Liver (tissue), 8 donors: ENCODE measurements at regions not wholly inside any gene's neighbourhood (a gene's known extent, or its start where the extent isn't known, plus 50 kb on each side); places are given as distances from the start of the nearest gene placed in this dataset.

Experiments
- DNase-seq: peaks from one replicate; pipeline ENCODE4 v3.0.0-alpha.2; 2017; ENCODE audit warnings: low spot score
- H3K27ac ChIP-seq, 2 donors: one replicate each; pipeline ENCODE4 v1.7.0; 2013; ENCODE audit warnings: inconsistent platforms in 2 of 2, low read length in 2 of 2, control low read depth in 1 of 2, low read depth in 1 of 2, mild to moderate bottlenecking in 1 of 2
- H3K27me3 ChIP-seq, 4 donors: one replicate each; pipeline versions ENCODE4 v1.6.1 to v1.7.0; 2013; ENCODE audit warnings: low read length in 3 of 4, inconsistent platforms in 1 of 4, mild to moderate bottlenecking in 1 of 4, moderate library complexity in 1 of 4; ENCODE audit not compliant: control insufficient read depth in 4 of 4, insufficient read depth in 4 of 4
- H3K36me3 ChIP-seq, 4 donors: one replicate each; pipeline versions ENCODE4 v1.6.1 to v1.7.0; 2013; ENCODE audit warnings: low read length in 3 of 4, mild to moderate bottlenecking in 3 of 4, low read depth in 1 of 4, moderate library complexity in 1 of 4; ENCODE audit not compliant: control insufficient read depth in 4 of 4, insufficient read depth in 3 of 4
- H3K4me1 ChIP-seq, 4 donors: one replicate each; pipeline versions ENCODE4 v1.6.1 to v1.7.0; 2013; ENCODE audit warnings: low read length in 3 of 4, mild to moderate bottlenecking in 3 of 4, moderate library complexity in 1 of 4; ENCODE audit not compliant: control insufficient read depth in 4 of 4, insufficient read depth in 4 of 4
- H3K4me3 ChIP-seq, 3 donors: one replicate each; pipeline versions ENCODE4 v1.6.1 to v1.7.0; 2013; ENCODE audit warnings: low read length in 3 of 3, control low read depth in 1 of 3, low read depth in 1 of 3, mild to moderate bottlenecking in 1 of 3
- H3K9ac ChIP-seq, 2 donors: one replicate each; pipeline ENCODE4 v1.7.0; 2013; ENCODE audit warnings: low read length in 2 of 2, mild to moderate bottlenecking in 2 of 2, moderate library complexity in 2 of 2, control low read depth in 1 of 2, low read depth in 1 of 2
- H3K9me3 ChIP-seq, 4 donors: one replicate each; pipeline versions ENCODE4 v1.6.1 to v1.7.0; 2013; ENCODE audit warnings: low read length in 3 of 4; ENCODE audit not compliant: control insufficient read depth in 4 of 4
- EGR1 ChIP-seq, 2 donors: IDR thresholded peaks; 2 replicates each; pipeline ENCODE4 v1.6.1; 2016 to 2018; ENCODE audit warnings: antibody characterized with exemption in 2 of 2, low read depth in 2 of 2
- FOXA1 ChIP-seq: IDR thresholded peaks from 2 replicates; pipeline ENCODE4 v1.6.1; 2016; ENCODE audit warnings: antibody characterized with exemption
- FOXA2 ChIP-seq: IDR thresholded peaks from 2 replicates; pipeline ENCODE4 v1.6.1; 2016; ENCODE audit warnings: antibody characterized with exemption
- GABPA ChIP-seq, 2 donors: IDR thresholded peaks in 1 of 2; conservative IDR thresholded peaks in 1 of 2; 2 replicates each; pipeline ENCODE4 v1.6.1; 2016; ENCODE audit warnings: antibody characterized with exemption in 2 of 2, mild to moderate bottlenecking in 1 of 2, moderate library complexity in 1 of 2
- HNF4A ChIP-seq, 2 donors: conservative IDR thresholded peaks; 2 replicates each; pipeline ENCODE4 v1.6.1; 2016; ENCODE audit warnings: antibody characterized with exemption in 2 of 2, mild to moderate bottlenecking in 2 of 2
- HNF4G ChIP-seq: IDR thresholded peaks from 2 replicates; pipeline ENCODE4 v1.6.1; 2016; ENCODE audit warnings: antibody characterized with exemption
- JUND ChIP-seq, 2 donors: IDR thresholded peaks; 2 replicates each; pipeline ENCODE4 v1.6.1; 2016; ENCODE audit warnings: antibody characterized with exemption in 2 of 2
- NR2F2 ChIP-seq: IDR thresholded peaks from 2 replicates; pipeline ENCODE4 v1.6.1; 2016; ENCODE audit warnings: antibody characterized with exemption
- RAD21 ChIP-seq, 2 donors: IDR thresholded peaks; 2 replicates each; pipeline ENCODE4 v1.6.1; 2016; ENCODE audit warnings: antibody characterized with exemption in 2 of 2, mild to moderate bottlenecking in 2 of 2
- TAF1 ChIP-seq: conservative IDR thresholded peaks from 2 replicates; pipeline ENCODE4 v1.6.1; 2016; ENCODE audit warnings: antibody characterized with exemption, mild to moderate bottlenecking
- YY1 ChIP-seq: IDR thresholded peaks from 2 replicates; pipeline ENCODE4 v1.6.1; 2016; ENCODE audit warnings: antibody characterized with exemption, mild to moderate bottlenecking
- WGBS: extraction: QIAGEN DNeasy Blood & Tissue Kit; methylation state at CpG from one replicate; pipeline ENCODE4 v1.1.7; 2013; 5-methylcytosine and 5-hydroxymethylcytosine counted together
- TF ChIP-seq, protein P1 (sequence below): IDR thresholded peaks from 2 replicates; pipeline ENCODE4 v1.6.1; 2016; ENCODE audit warnings: antibody characterized with exemption
- TF ChIP-seq, protein P2 (sequence below): IDR thresholded peaks from 2 replicates; pipeline ENCODE4 v1.6.1; 2016; ENCODE audit warnings: antibody characterized with exemption
- TF ChIP-seq, protein P3 (sequence below): IDR thresholded peaks from 2 replicates; pipeline ENCODE4 v1.6.1; 2016; ENCODE audit warnings: antibody characterized with exemption
- TF ChIP-seq, protein P4 (sequence below): IDR thresholded peaks from 2 replicates; pipeline ENCODE4 v1.6.1; 2016; ENCODE audit warnings: antibody characterized with exemption, mild to moderate bottlenecking
- TF ChIP-seq, protein P5 (sequence below): fragments of 150-350 bp; IDR thresholded peaks from 2 replicates; pipeline ENCODE4 v1.5.1; 2017; ENCODE audit warnings: improper control_type of control experiment, low read depth, low read length; ENCODE audit not compliant: missing input control
- donor health status: healthy.
- donor health status: healthy.
- donor health status: healthy.
- donor health status: healthy.
- donor health status: healthy.

DNA sequence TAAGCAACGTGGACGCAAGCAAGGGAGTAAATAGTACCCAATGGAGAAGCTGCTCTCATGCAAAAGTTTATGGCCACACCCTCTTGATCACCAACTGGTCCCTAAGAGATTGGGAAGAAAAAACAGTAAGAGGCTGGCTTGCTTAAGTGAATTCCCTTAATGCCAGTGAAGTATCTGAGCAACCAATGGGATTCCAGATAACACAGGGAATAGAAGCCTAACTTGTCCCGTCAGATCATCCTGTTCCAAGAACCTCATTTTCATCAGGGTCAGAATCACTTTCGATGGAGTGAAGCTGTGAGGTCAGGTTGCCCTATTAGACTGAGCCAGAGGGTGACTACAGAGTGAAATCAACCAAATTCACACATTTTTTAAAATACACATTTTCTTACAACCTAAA is 104.3 kb downstream of the CD47 start:
- Histone ChIP-seq H3K4me1 (peaks cover 3 to 16% (median 9%) of the 10 kb centered on the region in 4 donors), H3K4me3 (no peak overlapping the region), H3K9ac (no peak overlapping the region), H3K36me3 (no peaks in the 10 kb centered on the region), H3K27me3 (no peaks in the 10 kb centered on the region), H3K27ac (peak overlapping the region in 1 of 2 donors; percentile 53), H3K9me3 (no peaks in the 10 kb centered on the region)
- WGBS = 68% methylated on average over 4 of the region's 4 CpGs
- TF ChIP-seq EGR1 (IDR thresholded peaks at IDR 0.05; ENCODE audit: low read depth in 2 of 2) = no peak
- TF ChIP-seq, protein P1, sequence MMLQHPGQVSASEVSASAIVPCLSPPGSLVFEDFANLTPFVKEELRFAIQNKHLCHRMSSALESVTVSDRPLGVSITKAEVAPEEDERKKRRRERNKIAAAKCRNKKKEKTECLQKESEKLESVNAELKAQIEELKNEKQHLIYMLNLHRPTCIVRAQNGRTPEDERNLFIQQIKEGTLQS = no peak
- no peak for TF ChIP-seq FOXA1
- TF ChIP-seq, protein P2, sequence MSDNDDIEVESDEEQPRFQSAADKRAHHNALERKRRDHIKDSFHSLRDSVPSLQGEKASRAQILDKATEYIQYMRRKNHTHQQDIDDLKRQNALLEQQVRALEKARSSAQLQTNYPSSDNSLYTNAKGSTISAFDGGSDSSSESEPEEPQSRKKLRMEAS = no peak
- TF ChIP-seq JUND (IDR thresholded peaks at IDR 0.05) = no peak
- TF ChIP-seq GABPA (IDR thresholded peaks at IDR 0.05 in 1 of 2, conservative IDR thresholded peaks at IDR 0.05 in 1 of 2) = no peak
- no peak for TF ChIP-seq NR2F2
- TF ChIP-seq FOXA2 = no peak
- no peak for TF ChIP-seq HNF4G
- TF ChIP-seq HNF4A (conservative IDR thresholded peaks at IDR 0.05) = no peak
- TF ChIP-seq TAF1 = no peak
- TF ChIP-seq YY1 = no peak
- DNase-seq = no peak

DNA sequence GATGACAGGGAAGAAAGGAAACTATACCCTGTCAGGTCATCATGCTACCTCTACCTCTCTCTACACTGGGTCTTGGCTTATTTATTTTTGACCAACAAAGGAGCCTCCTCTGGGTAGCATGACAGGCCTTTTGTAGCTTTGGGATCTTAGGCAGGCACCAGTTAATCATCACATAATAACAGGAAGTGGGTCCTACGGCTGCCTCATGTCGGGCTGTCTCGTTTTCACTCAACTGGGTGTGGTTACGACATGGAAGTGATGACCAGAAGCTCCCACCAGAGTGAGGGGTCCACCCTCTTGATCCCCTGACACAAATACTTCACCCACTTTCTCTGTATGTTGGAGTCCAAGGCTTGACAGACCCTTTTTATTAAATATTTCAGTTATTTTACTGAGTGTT is 105.3 kb downstream of the CD47 start:
- H3K27ac ChIP-seq = no peak overlapping the region
- no peaks in the 10 kb centered on the region for H3K36me3 ChIP-seq
- WGBS = 55% methylated on average over 4 of the region's 4 CpGs
- H3K9me3 ChIP-seq = no peaks in the 10 kb centered on the region
- H3K27me3 ChIP-seq = no peaks in the 10 kb centered on the region
- peaks cover 3 to 16% (median 9%) of the 10 kb centered on the region in 4 donors for H3K4me1 ChIP-seq
- no peak for DNase-seq
- no peak overlapping the region for H3K4me3 ChIP-seq
- TF ChIP-seq NR2F2 = no peak
- no peak for TF ChIP-seq EGR1 (IDR thresholded peaks at IDR 0.05; ENCODE audit: low read depth in 2 of 2)
- TF ChIP-seq RAD21 (IDR thresholded peaks at IDR 0.05) = no peak
- no peak for TF ChIP-seq FOXA2
- TF ChIP-seq HNF4A (conservative IDR thresholded peaks at IDR 0.05) = no peak
- no peak for TF ChIP-seq GABPA (IDR thresholded peaks at IDR 0.05 in 1 of 2, conservative IDR thresholded peaks at IDR 0.05 in 1 of 2)
- TF ChIP-seq, protein P3, sequence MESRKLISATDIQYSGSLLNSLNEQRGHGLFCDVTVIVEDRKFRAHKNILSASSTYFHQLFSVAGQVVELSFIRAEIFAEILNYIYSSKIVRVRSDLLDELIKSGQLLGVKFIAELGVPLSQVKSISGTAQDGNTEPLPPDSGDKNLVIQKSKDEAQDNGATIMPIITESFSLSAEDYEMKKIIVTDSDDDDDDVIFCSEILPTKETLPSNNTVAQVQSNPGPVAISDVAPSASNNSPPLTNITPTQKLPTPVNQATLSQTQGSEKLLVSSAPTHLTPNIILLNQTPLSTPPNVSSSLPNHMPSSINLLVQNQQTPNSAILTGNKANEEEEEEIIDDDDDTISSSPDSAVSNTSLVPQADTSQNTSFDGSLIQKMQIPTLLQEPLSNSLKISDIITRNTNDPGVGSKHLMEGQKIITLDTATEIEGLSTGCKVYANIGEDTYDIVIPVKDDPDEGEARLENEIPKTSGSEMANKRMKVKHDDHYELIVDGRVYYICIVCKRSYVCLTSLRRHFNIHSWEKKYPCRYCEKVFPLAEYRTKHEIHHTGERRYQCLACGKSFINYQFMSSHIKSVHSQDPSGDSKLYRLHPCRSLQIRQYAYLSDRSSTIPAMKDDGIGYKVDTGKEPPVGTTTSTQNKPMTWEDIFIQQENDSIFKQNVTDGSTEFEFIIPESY = no peak
- TF ChIP-seq, protein P2 = no peak
- TF ChIP-seq, protein P4, sequence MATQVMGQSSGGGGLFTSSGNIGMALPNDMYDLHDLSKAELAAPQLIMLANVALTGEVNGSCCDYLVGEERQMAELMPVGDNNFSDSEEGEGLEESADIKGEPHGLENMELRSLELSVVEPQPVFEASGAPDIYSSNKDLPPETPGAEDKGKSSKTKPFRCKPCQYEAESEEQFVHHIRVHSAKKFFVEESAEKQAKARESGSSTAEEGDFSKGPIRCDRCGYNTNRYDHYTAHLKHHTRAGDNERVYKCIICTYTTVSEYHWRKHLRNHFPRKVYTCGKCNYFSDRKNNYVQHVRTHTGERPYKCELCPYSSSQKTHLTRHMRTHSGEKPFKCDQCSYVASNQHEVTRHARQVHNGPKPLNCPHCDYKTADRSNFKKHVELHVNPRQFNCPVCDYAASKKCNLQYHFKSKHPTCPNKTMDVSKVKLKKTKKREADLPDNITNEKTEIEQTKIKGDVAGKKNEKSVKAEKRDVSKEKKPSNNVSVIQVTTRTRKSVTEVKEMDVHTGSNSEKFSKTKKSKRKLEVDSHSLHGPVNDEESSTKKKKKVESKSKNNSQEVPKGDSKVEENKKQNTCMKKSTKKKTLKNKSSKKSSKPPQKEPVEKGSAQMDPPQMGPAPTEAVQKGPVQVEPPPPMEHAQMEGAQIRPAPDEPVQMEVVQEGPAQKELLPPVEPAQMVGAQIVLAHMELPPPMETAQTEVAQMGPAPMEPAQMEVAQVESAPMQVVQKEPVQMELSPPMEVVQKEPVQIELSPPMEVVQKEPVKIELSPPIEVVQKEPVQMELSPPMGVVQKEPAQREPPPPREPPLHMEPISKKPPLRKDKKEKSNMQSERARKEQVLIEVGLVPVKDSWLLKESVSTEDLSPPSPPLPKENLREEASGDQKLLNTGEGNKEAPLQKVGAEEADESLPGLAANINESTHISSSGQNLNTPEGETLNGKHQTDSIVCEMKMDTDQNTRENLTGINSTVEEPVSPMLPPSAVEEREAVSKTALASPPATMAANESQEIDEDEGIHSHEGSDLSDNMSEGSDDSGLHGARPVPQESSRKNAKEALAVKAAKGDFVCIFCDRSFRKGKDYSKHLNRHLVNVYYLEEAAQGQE = no peak
- TF ChIP-seq YY1 = no peak
- TF ChIP-seq, protein P5, sequence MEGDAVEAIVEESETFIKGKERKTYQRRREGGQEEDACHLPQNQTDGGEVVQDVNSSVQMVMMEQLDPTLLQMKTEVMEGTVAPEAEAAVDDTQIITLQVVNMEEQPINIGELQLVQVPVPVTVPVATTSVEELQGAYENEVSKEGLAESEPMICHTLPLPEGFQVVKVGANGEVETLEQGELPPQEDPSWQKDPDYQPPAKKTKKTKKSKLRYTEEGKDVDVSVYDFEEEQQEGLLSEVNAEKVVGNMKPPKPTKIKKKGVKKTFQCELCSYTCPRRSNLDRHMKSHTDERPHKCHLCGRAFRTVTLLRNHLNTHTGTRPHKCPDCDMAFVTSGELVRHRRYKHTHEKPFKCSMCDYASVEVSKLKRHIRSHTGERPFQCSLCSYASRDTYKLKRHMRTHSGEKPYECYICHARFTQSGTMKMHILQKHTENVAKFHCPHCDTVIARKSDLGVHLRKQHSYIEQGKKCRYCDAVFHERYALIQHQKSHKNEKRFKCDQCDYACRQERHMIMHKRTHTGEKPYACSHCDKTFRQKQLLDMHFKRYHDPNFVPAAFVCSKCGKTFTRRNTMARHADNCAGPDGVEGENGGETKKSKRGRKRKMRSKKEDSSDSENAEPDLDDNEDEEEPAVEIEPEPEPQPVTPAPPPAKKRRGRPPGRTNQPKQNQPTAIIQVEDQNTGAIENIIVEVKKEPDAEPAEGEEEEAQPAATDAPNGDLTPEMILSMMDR = no peak
- TF ChIP-seq, protein P1 = no peak
- no peak overlapping the region for H3K9ac ChIP-seq
